ENCODE measurements at regions not wholly inside any gene's neighbourhood (a gene's known extent, or its start where the extent isn't known, plus 50 kb on each side); places are given as distances from the start of the nearest gene placed in this dataset.

DNA sequence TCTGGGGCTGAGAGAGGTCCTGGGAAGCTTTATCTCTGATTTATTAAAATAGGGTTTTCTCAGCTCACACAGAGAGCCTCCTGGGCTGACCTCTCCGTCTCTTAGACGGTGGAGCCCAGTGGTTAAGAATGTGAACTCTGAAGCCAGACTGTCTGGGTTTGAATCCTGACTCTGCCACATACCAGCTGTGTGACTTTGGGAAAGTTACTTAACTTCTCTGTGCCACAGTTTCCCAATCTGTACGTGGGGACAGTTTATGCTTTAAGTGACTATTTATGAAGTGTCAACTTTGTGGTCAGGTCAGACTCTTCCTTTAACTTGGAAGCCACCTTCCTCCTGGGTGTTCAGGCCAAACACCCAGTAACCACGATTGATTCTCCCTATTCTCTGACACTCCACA lies 290.9 kb downstream of the AACS start:
- Histone ChIP-seq H3K27me3 (ENCODE audit: insufficient read depth, low read depth, low read length) (no peaks in the 10 kb centered on the region), H2AFZ (ENCODE audit: low read depth, low read length) (no peak overlapping the region), H3K9me2 (ENCODE audit: insufficient read depth, low read length) (no peaks in the 10 kb centered on the region), H3K36me3 (ENCODE audit: insufficient read depth, low read length) (no peaks in the 10 kb centered on the region), H3K79me2 (replicated peaks; ENCODE audit: insufficient read depth, low read length) (no peaks in the 10 kb centered on the region), H3K9ac (ENCODE audit: low read length) (no peak overlapping the region), H3K4me3 (ENCODE audit: low read length) (no peak overlapping the region), H3K27ac (ENCODE audit: low read length) (no peak overlapping the region), H3K9me3 (ENCODE audit: low read length) (no peaks in the 10 kb centered on the region), H4K20me1 (ENCODE audit: insufficient read depth) (no peaks in the 10 kb centered on the region), H3F3A (ENCODE audit: insufficient read depth, low read length, poor library complexity, severe bottlenecking) (no peaks in the 10 kb centered on the region), H3K4me2 (ENCODE audit: low read length) (no peak overlapping the region)
- TF ChIP-seq, protein P1, sequence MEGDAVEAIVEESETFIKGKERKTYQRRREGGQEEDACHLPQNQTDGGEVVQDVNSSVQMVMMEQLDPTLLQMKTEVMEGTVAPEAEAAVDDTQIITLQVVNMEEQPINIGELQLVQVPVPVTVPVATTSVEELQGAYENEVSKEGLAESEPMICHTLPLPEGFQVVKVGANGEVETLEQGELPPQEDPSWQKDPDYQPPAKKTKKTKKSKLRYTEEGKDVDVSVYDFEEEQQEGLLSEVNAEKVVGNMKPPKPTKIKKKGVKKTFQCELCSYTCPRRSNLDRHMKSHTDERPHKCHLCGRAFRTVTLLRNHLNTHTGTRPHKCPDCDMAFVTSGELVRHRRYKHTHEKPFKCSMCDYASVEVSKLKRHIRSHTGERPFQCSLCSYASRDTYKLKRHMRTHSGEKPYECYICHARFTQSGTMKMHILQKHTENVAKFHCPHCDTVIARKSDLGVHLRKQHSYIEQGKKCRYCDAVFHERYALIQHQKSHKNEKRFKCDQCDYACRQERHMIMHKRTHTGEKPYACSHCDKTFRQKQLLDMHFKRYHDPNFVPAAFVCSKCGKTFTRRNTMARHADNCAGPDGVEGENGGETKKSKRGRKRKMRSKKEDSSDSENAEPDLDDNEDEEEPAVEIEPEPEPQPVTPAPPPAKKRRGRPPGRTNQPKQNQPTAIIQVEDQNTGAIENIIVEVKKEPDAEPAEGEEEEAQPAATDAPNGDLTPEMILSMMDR (IDR thresholded peaks at IDR 0.05; ENCODE audit: poor library complexity, severe bottlenecking): no peak
- TF ChIP-seq POLR2AphosphoS5 (IDR thresholded peaks at IDR 0.05) (no peak), TAF1 (IDR thresholded peaks at IDR 0.05; ENCODE audit: low read depth) (no peak), RAD21 (conservative IDR thresholded peaks at IDR 0.05) (no peak), MXI1 (conservative IDR thresholded peaks at IDR 0.05; ENCODE audit: poor library complexity, severe bottlenecking) (no peak), EZH2 (IDR thresholded peaks at IDR 0.05; ENCODE audit: borderline replicate concordance, insufficient read depth, low read length, poor library complexity, severe bottlenecking) (no peak), EP300 (conservative IDR thresholded peaks at IDR 0.05; ENCODE audit: poor library complexity, severe bottlenecking) (no peak)
- TF ChIP-seq, protein P2, sequence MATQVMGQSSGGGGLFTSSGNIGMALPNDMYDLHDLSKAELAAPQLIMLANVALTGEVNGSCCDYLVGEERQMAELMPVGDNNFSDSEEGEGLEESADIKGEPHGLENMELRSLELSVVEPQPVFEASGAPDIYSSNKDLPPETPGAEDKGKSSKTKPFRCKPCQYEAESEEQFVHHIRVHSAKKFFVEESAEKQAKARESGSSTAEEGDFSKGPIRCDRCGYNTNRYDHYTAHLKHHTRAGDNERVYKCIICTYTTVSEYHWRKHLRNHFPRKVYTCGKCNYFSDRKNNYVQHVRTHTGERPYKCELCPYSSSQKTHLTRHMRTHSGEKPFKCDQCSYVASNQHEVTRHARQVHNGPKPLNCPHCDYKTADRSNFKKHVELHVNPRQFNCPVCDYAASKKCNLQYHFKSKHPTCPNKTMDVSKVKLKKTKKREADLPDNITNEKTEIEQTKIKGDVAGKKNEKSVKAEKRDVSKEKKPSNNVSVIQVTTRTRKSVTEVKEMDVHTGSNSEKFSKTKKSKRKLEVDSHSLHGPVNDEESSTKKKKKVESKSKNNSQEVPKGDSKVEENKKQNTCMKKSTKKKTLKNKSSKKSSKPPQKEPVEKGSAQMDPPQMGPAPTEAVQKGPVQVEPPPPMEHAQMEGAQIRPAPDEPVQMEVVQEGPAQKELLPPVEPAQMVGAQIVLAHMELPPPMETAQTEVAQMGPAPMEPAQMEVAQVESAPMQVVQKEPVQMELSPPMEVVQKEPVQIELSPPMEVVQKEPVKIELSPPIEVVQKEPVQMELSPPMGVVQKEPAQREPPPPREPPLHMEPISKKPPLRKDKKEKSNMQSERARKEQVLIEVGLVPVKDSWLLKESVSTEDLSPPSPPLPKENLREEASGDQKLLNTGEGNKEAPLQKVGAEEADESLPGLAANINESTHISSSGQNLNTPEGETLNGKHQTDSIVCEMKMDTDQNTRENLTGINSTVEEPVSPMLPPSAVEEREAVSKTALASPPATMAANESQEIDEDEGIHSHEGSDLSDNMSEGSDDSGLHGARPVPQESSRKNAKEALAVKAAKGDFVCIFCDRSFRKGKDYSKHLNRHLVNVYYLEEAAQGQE (IDR thresholded peaks at IDR 0.05; ENCODE audit: borderline replicate concordance): no peak

DNA sequence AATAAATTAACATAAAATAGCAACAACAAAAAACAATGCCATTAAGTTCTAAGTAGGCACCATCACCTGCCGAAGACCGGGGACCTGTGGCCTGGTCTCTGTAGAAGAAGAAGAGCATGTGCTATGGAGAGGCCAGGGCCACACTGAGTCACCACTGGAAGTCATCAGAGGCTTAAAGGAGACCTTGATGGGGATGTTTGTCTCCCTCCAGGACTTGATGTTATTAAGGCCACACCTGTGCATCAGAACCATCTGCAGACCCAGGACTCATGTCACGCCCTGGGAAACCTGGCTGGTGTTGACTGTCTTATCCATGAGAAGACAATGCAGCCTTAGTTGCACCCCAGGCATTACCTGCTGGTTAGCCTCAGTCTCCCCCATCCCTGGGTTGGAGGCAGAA lies 292.3 kb downstream of the AACS start:
- Histone ChIP-seq H3K79me2 (replicated peaks; ENCODE audit: insufficient read depth, low read length) (no peaks in the 10 kb centered on the region), H4K20me1 (ENCODE audit: insufficient read depth) (no peaks in the 10 kb centered on the region), H3F3A (ENCODE audit: insufficient read depth, low read length, poor library complexity, severe bottlenecking) (no peaks in the 10 kb centered on the region), H3K27ac (ENCODE audit: low read length) (no peak overlapping the region), H3K4me3 (ENCODE audit: low read length) (no peak overlapping the region), H3K9me2 (ENCODE audit: insufficient read depth, low read length) (no peaks in the 10 kb centered on the region), H3K4me2 (ENCODE audit: low read length) (no peak overlapping the region), H3K9me3 (ENCODE audit: low read length) (no peaks in the 10 kb centered on the region), H3K27me3 (ENCODE audit: insufficient read depth, low read depth, low read length) (no peaks in the 10 kb centered on the region), H3K36me3 (ENCODE audit: insufficient read depth, low read length) (no peaks in the 10 kb centered on the region), H2AFZ (ENCODE audit: low read depth, low read length) (no peak overlapping the region), H3K9ac (ENCODE audit: low read length) (no peak overlapping the region)
- TF ChIP-seq TAF1 (IDR thresholded peaks at IDR 0.05; ENCODE audit: low read depth) (no peak), RAD21 (conservative IDR thresholded peaks at IDR 0.05) (no peak), POLR2AphosphoS5 (IDR thresholded peaks at IDR 0.05) (no peak), SMC3 (conservative IDR thresholded peaks at IDR 0.05; ENCODE audit: poor library complexity) (no peak)
- TF ChIP-seq, protein P2 (IDR thresholded peaks at IDR 0.05; ENCODE audit: borderline replicate concordance): no peak
